IMR-90 (cell line): ENCODE measurements at regions not wholly inside any gene's neighbourhood (a gene's known extent, or its start where the extent isn't known, plus 50 kb on each side); places are given as distances from the start of the nearest gene placed in this dataset.

Experiments used
- ATAC-seq: fragments of 200-7000 bp; cut with Tn5 transposase; 2 replicates; pipeline ENCODE4 v1.9.1; 2020; ENCODE audit warnings: low read depth, mild to moderate bottlenecking, moderate library complexity
- BruUV-seq: library from RNA; stranded (reverse); fragments of 400-500 nt; replicated peaks from 2 replicates; lab custom pipeline; 2021; lab: Mats Ljungman, UMichigan
- CTCF ChIA-PET: fragments of 300-600 bp; formaldehyde crosslinking; extraction: SDS; loops from one replicate; lab custom pipeline; 2021; ENCODE audit warnings: antibody characterized with exemption; lab: Yijun Ruan, JAX
- POLR2A ChIA-PET: fragments of 300-600 bp; sonication (Branson Sonifier 250); formaldehyde crosslinking; loops from one replicate; lab custom pipeline; 2022; ENCODE audit warnings: antibody characterized with exemption; ENCODE audit not compliant: unreplicated experiment; lab: Charles Lee
- DNase-seq: peaks from one replicate; pipeline ENCODE4 v3.0.0; 2013
- H2AFZ ChIP-seq: replicated peaks from 2 replicates; pipeline ENCODE3; 2013; ENCODE audit warnings: low read length, mild to moderate bottlenecking; ENCODE audit not compliant: poor library complexity
- H2AK5ac ChIP-seq: 2 replicates; pipeline ENCODE4 v1.6.1; 2013; ENCODE audit warnings: low read depth, low read length, inconsistent platforms
- H2AK9ac ChIP-seq: replicated peaks from 2 replicates; pipeline ENCODE3; 2013; ENCODE audit warnings: mild to moderate bottlenecking, low read depth, low read length, moderate library complexity; ENCODE audit not compliant: poor library complexity
- H2BK120ac ChIP-seq: 2 replicates; pipeline ENCODE4 v1.6.1; 2013; ENCODE audit warnings: low read depth, low read length, inconsistent platforms
- H2BK15ac ChIP-seq: 3 replicates; pipeline ENCODE4 v1.6.1; 2013; ENCODE audit warnings: low read depth, low read length, inconsistent platforms
- H2BK20ac ChIP-seq: 2 replicates; pipeline ENCODE4 v1.6.1; 2013; ENCODE audit warnings: low read depth, mild to moderate bottlenecking, inconsistent platforms, low read length, moderate library complexity
- H2BK5ac ChIP-seq: 2 replicates; pipeline ENCODE4 v1.6.1; 2013; ENCODE audit warnings: mild to moderate bottlenecking, low read depth, low read length, inconsistent platforms; ENCODE audit not compliant: poor library complexity, severe bottlenecking
- H3K14ac ChIP-seq: replicated peaks from 2 replicates; pipeline ENCODE4 v1.6.1; 2013; ENCODE audit warnings: low read depth, low read length, inconsistent platforms
- H3K18ac ChIP-seq: 2 replicates; pipeline ENCODE4 v1.6.1; 2013; ENCODE audit warnings: low read depth, low read length, control low read depth
- H3K23ac ChIP-seq: 2 replicates; pipeline ENCODE4 v1.6.1; 2013; ENCODE audit warnings: low read depth, low read length, inconsistent platforms
- H3K27ac ChIP-seq: 2 replicates; pipeline ENCODE4 v1.5.1; 2013; ENCODE audit warnings: mild to moderate bottlenecking, control low read depth, low read length; ENCODE audit not compliant: insufficient read depth
- H3K27me3 ChIP-seq: 2 replicates; pipeline ENCODE4 v1.6.1; 2013; ENCODE audit warnings: low read length; ENCODE audit not compliant: control insufficient read depth, insufficient read depth
- H3K36me3 ChIP-seq: 2 replicates; pipeline ENCODE4 v1.6.1; 2013; ENCODE audit warnings: low read length, mixed read lengths; ENCODE audit not compliant: control insufficient read depth, insufficient read depth
- H3K4ac ChIP-seq: 2 replicates; pipeline ENCODE4 v1.6.1; 2013; ENCODE audit warnings: low read depth, low read length, inconsistent platforms
- H3K4me1 ChIP-seq: 2 replicates; pipeline ENCODE4 v1.6.1; 2013; ENCODE audit warnings: low read length, mixed read lengths; ENCODE audit not compliant: control insufficient read depth, insufficient read depth
- H3K4me2 ChIP-seq: 2 replicates; pipeline ENCODE4 v1.6.1; 2013; ENCODE audit warnings: low read depth, mild to moderate bottlenecking, control low read depth, low read length, moderate library complexity
- H3K4me3 ChIP-seq: 2 replicates; pipeline ENCODE4 v1.5.1; 2013; ENCODE audit warnings: low read depth, mild to moderate bottlenecking, control low read depth, low read length, moderate library complexity; ENCODE audit not compliant: insufficient read depth
- H3K56ac ChIP-seq: 2 replicates; pipeline ENCODE4 v1.6.1; 2013; ENCODE audit warnings: low read length, inconsistent platforms; ENCODE audit not compliant: insufficient read depth; ENCODE audit errors: extremely low read depth
- H3K79me1 ChIP-seq, 2 experiments: 2 replicates each; pipeline ENCODE4 v1.6.1; 2013; ENCODE audit warnings: low read length in 2 of 2, inconsistent platforms in 1 of 2, low read depth in 1 of 2
- H3K9ac ChIP-seq: 2 replicates; pipeline ENCODE4 v1.6.1; 2013; ENCODE audit warnings: low read depth, low read length, control low read depth
- H3K9me1 ChIP-seq: 2 replicates; pipeline ENCODE4 v1.6.1; 2013; ENCODE audit warnings: low read length, inconsistent platforms; ENCODE audit not compliant: insufficient read depth
- H3K9me3 ChIP-seq: 2 replicates; pipeline ENCODE4 v1.6.1; 2013; ENCODE audit warnings: low read length; ENCODE audit not compliant: control insufficient read depth, insufficient read depth
- H4K20me1 ChIP-seq: 2 replicates; pipeline ENCODE4 v1.6.1; 2013; ENCODE audit warnings: low read length, inconsistent platforms; ENCODE audit not compliant: insufficient read depth
- H4K5ac ChIP-seq: 2 replicates; pipeline ENCODE4 v1.6.1; 2013; ENCODE audit warnings: mild to moderate bottlenecking, low read depth, low read length, control low read depth
- H4K8ac ChIP-seq, 2 experiments: 2 replicates each; pipeline ENCODE4 v1.6.1; 2013; ENCODE audit warnings: low read depth in 2 of 2, low read length in 2 of 2, control low read depth in 1 of 2, inconsistent platforms in 1 of 2
- H4K91ac ChIP-seq: 2 replicates; pipeline ENCODE4 v1.6.1; 2013; ENCODE audit warnings: low read depth, low read length, inconsistent platforms; ENCODE audit not compliant: insufficient read depth
- CHD1 ChIP-seq: IDR thresholded peaks from 2 replicates; pipeline ENCODE4 v1.6.1; 2012; ENCODE audit warnings: low read depth, low read length, improper control_type of control experiment
- MAZ ChIP-seq: IDR thresholded peaks from 2 replicates; pipeline ENCODE4 v1.6.1; 2012; ENCODE audit warnings: low read depth, mild to moderate bottlenecking, low read length, improper control_type of control experiment, moderate library complexity, borderline replicate concordance
- WGBS, 2 experiments: methylation state at CpG; one replicate each; pipeline versions ENCODE4 v1.1.5 to v1.1.7; 2013; ENCODE audit warnings: missing lambda C conversion rate in 2 of 2; ENCODE audit not compliant: insufficient read length in 1 of 2; ENCODE audit errors: extremely low coverage in 2 of 2; 5-methylcytosine and 5-hydroxymethylcytosine counted together
- dilution Hi-C: fragments of 300-500 bp; cut with HindIII; formaldehyde crosslinking; loops from one replicate; pipeline ENCODE4 v1.14.3; 2018; ENCODE audit warnings: low sequenced_read_pairs; ENCODE audit not compliant: unreplicated experiment
- in situ Hi-C: fragments of 300-500 bp; cut with MboI; formaldehyde crosslinking; loops from 3 replicates; pipeline ENCODE4 v1.14.3; 2019; ENCODE audit warnings: low sequenced_read_pairs, inconsistent platforms, mixed read lengths
- intact Hi-C: fragments of 100-400 bp; cut with micrococcal nuclease; formaldehyde crosslinking; loops from 2 replicates; pipeline ENCODE4 v1.10.0; 2022
- TF ChIP-seq, protein P1 (sequence below): fragments of 150-350 bp; IDR thresholded peaks from 2 replicates; pipeline ENCODE4 v1.6.1; 2017; ENCODE audit warnings: mild to moderate bottlenecking, antibody characterized with exemption, low read length, low read depth

GRCh38 chr9:26145938-26146337, 467.7 kb upstream of the TUSC1 start:
- Histone ChIP-seq H3K4ac (no peak overlapping the region), H3K27me3 (no peaks in the 10 kb centered on the region), H2BK15ac (no peak overlapping the region), H3K4me1 (no peaks in the 10 kb centered on the region), H3K4me3 (no peak overlapping the region), H4K8ac (no peak overlapping the region), H3K56ac (no peak overlapping the region), H3K9me1 (no peaks in the 10 kb centered on the region), H3K14ac (no peak overlapping the region), H3K79me1 (no peaks in the 10 kb centered on the region), H2AK9ac (no peak overlapping the region), H4K20me1 (no peaks in the 10 kb centered on the region), H2AFZ (no peak overlapping the region), H2BK20ac (no peak overlapping the region), H2BK120ac (no peak overlapping the region), H2AK5ac (no peak overlapping the region), H3K4me2 (no peak overlapping the region), H3K9me3 (no peaks in the 10 kb centered on the region), H3K9ac (no peak overlapping the region), H4K5ac (no peak overlapping the region), H3K18ac (no peak overlapping the region), H4K91ac (no peak overlapping the region), H3K27ac (no peak overlapping the region), H2BK5ac (no peak overlapping the region), H3K36me3 (no peaks in the 10 kb centered on the region), H3K23ac (no peak overlapping the region)
- ChIA-PET POLR2A (no interaction called here), CTCF (interaction anchor here (0.8 kb wide), 1 partner anchor 111 kb away, joined by 3 read pairs; no protein-coding TSS in a partner anchor)
- in situ Hi-C loops (no loop called here), dilution Hi-C loops (no loop called here), intact Hi-C loops (no loop called here)
- no peak for TF ChIP-seq CHD1
- no peak for TF ChIP-seq MAZ
- TF ChIP-seq, protein P1, sequence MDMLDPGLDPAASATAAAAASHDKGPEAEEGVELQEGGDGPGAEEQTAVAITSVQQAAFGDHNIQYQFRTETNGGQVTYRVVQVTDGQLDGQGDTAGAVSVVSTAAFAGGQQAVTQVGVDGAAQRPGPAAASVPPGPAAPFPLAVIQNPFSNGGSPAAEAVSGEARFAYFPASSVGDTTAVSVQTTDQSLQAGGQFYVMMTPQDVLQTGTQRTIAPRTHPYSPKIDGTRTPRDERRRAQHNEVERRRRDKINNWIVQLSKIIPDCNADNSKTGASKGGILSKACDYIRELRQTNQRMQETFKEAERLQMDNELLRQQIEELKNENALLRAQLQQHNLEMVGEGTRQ = no peak
- no CpG with 5 or more reads among the region's 10 CpGs for WGBS, 2 experiments
- ATAC-seq (no peak), DNase-seq (no peak)
- no TSS peak for BruUV-seq
